Thoracic aorta (tissue), 2 donors: ENCODE measurements at regions not wholly inside any gene's neighbourhood (a gene's known extent, or its start where the extent isn't known, plus 50 kb on each side); places are given as distances from the start of the nearest gene placed in this dataset.
"Not testable (repeated sequence)": the region's sequence is repeated elsewhere in the genome, so short reads cannot be mapped to it uniquely, and the experiment has no call there.

Source experiments
- ATAC-seq: fragments of 150-250 bp; one replicate; pipeline ENCODE4 v1.8.0; 2017; ENCODE audit warnings: low read depth; ENCODE audit not compliant: insufficient number of reproducible peaks, low FRiP score
- DNase-seq: peaks from one replicate; pipeline ENCODE4 v3.0.0-alpha.2; 2020; ENCODE audit warnings: low spot score
- H3K27ac ChIP-seq, 2 donors: fragments of 200-600 bp; sonication (generic); 1 replicate in 1 of 2; 2 replicates in 1 of 2; pipeline ENCODE4 v1.5.1; 2016; ENCODE audit warnings: mild to moderate bottlenecking in 2 of 2, moderate library complexity in 2 of 2
- H3K27me3 ChIP-seq: fragments of 200-600 bp; sonication (generic); replicated peaks from 2 replicates; pipeline ENCODE4 v1.6.0; 2016; ENCODE audit warnings: mild to moderate bottlenecking; ENCODE audit not compliant: insufficient read depth
- H3K36me3 ChIP-seq: fragments of 200-600 bp; sonication (generic); one replicate; pipeline ENCODE4 v1.5.1; 2016
- H3K4me1 ChIP-seq, 2 donors: fragments of 200-600 bp; sonication (generic); 1 replicate in 1 of 2; 2 replicates in 1 of 2; pipeline versions ENCODE4 v1.5.1 to v1.6.0; 2016; ENCODE audit warnings: low read depth in 2 of 2, mild to moderate bottlenecking in 1 of 2; ENCODE audit not compliant: control insufficient read depth in 1 of 2
- H3K4me3 ChIP-seq: fragments of 200-600 bp; sonication (generic); 2 replicates; pipeline ENCODE4 v1.5.1; 2016; ENCODE audit warnings: mild to moderate bottlenecking
- H3K9me3 ChIP-seq: fragments of 200-600 bp; sonication (generic); 2 replicates; pipeline ENCODE4 v1.5.1; 2016
- TF ChIP-seq, protein P1 (sequence below): fragments of 200-600 bp; sonication (generic); IDR thresholded peaks from one replicate; pipeline ENCODE4 v1.5.1; 2019; ENCODE audit warnings: antibody characterized with exemption

DNA sequence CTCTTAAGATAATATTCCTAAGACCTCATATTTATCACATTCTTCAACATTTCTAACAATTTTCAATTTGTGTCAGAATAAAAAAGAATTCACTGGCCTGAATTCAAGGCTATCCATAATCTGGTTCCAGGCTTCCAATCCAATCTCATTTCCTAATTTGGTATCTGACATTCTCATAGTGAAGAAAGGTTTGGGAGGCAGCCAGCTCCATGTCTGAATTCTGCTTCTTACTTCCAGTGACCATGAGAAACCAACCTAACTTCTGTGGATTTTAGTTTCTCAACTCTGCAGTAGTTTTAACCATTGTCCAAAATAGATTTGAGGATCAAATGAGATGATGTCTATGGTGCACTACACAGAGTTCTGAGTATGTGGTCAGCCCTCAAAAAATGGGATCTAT lies 439.1 kb upstream of the GCFC2 start:
- TF ChIP-seq, protein P1, sequence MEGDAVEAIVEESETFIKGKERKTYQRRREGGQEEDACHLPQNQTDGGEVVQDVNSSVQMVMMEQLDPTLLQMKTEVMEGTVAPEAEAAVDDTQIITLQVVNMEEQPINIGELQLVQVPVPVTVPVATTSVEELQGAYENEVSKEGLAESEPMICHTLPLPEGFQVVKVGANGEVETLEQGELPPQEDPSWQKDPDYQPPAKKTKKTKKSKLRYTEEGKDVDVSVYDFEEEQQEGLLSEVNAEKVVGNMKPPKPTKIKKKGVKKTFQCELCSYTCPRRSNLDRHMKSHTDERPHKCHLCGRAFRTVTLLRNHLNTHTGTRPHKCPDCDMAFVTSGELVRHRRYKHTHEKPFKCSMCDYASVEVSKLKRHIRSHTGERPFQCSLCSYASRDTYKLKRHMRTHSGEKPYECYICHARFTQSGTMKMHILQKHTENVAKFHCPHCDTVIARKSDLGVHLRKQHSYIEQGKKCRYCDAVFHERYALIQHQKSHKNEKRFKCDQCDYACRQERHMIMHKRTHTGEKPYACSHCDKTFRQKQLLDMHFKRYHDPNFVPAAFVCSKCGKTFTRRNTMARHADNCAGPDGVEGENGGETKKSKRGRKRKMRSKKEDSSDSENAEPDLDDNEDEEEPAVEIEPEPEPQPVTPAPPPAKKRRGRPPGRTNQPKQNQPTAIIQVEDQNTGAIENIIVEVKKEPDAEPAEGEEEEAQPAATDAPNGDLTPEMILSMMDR, result no peak
- no peak for ATAC-seq
- Histone ChIP-seq H3K4me1 (no peaks in the 10 kb centered on the region), H3K36me3 (no peaks in the 10 kb centered on the region), H3K4me3 (no peak overlapping the region), H3K27ac (no peak overlapping the region), H3K27me3 (no peaks in the 10 kb centered on the region), H3K9me3 (no peaks in the 10 kb centered on the region)
- no peak for DNase-seq

DNA sequence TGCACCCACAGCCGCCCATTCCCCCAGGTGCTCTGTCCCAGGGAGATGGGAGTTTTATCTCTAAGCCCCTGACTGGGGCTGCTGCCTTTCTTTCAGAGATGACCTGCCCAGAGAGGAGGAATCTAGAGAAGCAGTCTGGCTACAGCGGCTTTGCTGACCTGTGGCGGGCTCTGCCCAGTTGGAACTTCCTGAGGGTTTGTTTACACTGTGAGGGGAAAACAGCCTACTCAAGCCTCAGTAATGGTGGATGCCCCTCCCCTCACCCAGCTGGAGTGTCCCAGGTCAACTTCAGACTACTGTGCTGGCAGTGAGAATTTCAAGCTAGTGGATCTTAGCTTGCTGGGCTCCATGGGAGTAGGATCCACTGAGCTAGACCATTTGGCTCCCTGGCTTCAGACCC lies 428.6 kb upstream of the GCFC2 start:
- not testable (repeated sequence) for H3K36me3 ChIP-seq, H3K4me3 ChIP-seq, H3K9me3 ChIP-seq, ATAC-seq, H3K27ac ChIP-seq, H3K4me1 ChIP-seq, H3K27me3 ChIP-seq, DNase-seq

DNA sequence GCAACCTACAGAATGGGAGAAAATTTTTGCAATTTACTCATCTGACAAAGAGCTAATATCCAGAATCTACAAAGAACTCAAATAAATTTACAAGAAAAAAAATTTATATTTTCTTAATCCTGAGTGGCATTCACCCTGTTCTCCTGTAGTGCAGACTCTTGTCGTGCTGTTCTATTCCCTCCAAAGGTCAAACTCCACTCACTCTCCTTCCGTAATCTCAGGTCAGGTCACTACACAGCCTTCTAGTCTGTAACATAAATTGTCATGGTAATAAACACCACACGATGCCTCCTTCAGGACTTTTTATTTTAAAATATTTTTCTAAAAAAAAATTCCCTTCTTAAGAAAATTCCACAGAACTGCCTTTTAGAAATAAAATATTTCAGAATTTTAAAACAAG lies 417.9 kb upstream of the GCFC2 start:
- ATAC-seq (no peak), DNase-seq (no peak)
- Histone ChIP-seq H3K4me1 (no peaks in the 10 kb centered on the region), H3K36me3 (no peaks in the 10 kb centered on the region), H3K27me3 (no peaks in the 10 kb centered on the region), H3K27ac (no peak overlapping the region), H3K9me3 (no peaks in the 10 kb centered on the region), H3K4me3 (no peak overlapping the region)
- TF ChIP-seq, protein P1, result no peak

DNA sequence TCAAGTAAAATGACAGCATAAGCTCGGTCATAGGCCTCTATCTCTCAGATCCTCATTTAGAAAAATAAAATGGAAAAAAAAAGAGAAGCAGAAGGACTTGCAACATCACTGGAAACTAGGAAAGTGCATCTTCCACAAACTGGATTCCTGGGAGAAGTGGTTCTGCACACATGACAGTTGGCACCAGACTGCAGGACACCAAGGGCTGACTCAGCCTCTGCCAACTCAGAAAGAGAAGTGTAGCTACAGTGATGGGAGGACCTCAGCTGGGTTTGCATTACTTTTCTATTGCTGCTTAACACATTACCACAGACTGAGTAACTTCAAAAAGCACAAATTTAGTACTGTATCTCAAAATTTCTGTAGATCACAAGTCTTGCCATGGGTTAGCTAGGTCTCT lies 409.5 kb upstream of the GCFC2 start:
- no peak for DNase-seq
- Histone ChIP-seq H3K4me1 (no peaks in the 10 kb centered on the region), H3K9me3 (no peaks in the 10 kb centered on the region), H3K36me3 (no peaks in the 10 kb centered on the region), H3K27ac (no peak overlapping the region), H3K4me3 (no peak overlapping the region), H3K27me3 (no peaks in the 10 kb centered on the region)
- TF ChIP-seq, protein P1, result no peak
- no peak for ATAC-seq

DNA sequence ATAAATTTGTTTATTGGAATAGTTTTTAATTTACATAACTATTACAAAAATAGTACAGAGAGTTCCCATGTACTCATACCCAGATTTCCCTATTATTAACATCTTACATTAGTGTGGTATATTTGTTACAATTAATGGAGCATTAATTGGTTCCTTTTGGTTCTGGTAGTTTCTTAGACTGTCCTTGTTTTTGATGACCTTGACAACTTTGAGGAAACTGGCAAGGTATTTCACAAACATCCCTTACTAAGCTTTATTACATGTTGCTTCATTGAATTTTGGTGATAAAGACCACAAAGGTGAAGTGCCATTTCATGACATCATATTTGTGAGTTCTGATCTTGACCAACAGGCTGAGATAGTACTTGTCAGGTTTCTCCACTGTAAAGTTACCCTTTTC lies 379.0 kb upstream of the GCFC2 start:
- Histone ChIP-seq H3K36me3 (no peaks in the 10 kb centered on the region), H3K27ac (no peak overlapping the region), H3K9me3 (no peaks in the 10 kb centered on the region), H3K4me3 (no peak overlapping the region), H3K4me1 (no peaks in the 10 kb centered on the region), H3K27me3 (no peaks in the 10 kb centered on the region)
- TF ChIP-seq, protein P1, result no peak
- ATAC-seq, result no peak
- no peak for DNase-seq

DNA sequence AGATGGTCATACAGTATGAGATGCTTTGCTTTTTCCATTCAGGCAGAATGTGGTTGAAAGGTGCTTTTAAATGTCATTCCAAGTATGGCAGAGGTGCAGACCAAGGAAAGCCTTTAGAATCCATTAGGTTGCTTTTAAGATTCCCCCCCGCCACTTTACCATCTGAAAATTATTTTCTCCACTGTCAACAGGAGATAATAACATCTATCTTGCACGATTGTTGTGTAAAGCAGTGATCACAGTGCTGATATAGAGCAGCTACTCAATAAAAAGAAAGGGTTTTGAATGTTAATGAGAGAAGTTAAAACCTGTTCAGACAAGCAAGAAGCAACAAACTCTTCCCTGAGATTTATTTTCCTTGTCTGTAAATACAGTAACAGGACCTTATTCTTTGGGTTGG lies 372.5 kb upstream of the GCFC2 start:
- Histone ChIP-seq H3K9me3 (no peaks in the 10 kb centered on the region), H3K27ac (no peak overlapping the region), H3K4me1 (no peaks in the 10 kb centered on the region), H3K36me3 (no peaks in the 10 kb centered on the region), H3K27me3 (no peaks in the 10 kb centered on the region), H3K4me3 (no peak overlapping the region)
- no peak for ATAC-seq
- no peak for DNase-seq
- TF ChIP-seq, protein P1, result no peak
